ENCODE measurements at regions not wholly inside any gene's neighbourhood (a gene's known extent, or its start where the extent isn't known, plus 50 kb on each side); places are given as distances from the start of the nearest gene placed in this dataset.
A peak's percentile ranks its signal among the peaks of the same experiment; 100 is the strongest.

- TF ChIP-seq, protein P1, sequence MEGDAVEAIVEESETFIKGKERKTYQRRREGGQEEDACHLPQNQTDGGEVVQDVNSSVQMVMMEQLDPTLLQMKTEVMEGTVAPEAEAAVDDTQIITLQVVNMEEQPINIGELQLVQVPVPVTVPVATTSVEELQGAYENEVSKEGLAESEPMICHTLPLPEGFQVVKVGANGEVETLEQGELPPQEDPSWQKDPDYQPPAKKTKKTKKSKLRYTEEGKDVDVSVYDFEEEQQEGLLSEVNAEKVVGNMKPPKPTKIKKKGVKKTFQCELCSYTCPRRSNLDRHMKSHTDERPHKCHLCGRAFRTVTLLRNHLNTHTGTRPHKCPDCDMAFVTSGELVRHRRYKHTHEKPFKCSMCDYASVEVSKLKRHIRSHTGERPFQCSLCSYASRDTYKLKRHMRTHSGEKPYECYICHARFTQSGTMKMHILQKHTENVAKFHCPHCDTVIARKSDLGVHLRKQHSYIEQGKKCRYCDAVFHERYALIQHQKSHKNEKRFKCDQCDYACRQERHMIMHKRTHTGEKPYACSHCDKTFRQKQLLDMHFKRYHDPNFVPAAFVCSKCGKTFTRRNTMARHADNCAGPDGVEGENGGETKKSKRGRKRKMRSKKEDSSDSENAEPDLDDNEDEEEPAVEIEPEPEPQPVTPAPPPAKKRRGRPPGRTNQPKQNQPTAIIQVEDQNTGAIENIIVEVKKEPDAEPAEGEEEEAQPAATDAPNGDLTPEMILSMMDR (IDR thresholded peaks at IDR 0.05; ENCODE audit: low read depth, low read length, missing input control), result no peak
- peak; percentile 13 to 32 for TF ChIP-seq RXRA (IDR thresholded peaks at IDR 0.05)
- TF ChIP-seq, protein P2, sequence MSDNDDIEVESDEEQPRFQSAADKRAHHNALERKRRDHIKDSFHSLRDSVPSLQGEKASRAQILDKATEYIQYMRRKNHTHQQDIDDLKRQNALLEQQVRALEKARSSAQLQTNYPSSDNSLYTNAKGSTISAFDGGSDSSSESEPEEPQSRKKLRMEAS (IDR thresholded peaks at IDR 0.05), result no peak
Measured at GRCh38 chr12:73529954-73530353, 1007.7 kb upstream of the ATXN7L3B start.
